ENCODE measurements at regions not wholly inside any gene's neighbourhood (a gene's known extent, or its start where the extent isn't known, plus 50 kb on each side); places are given as distances from the start of the nearest gene placed in this dataset.

DNA sequence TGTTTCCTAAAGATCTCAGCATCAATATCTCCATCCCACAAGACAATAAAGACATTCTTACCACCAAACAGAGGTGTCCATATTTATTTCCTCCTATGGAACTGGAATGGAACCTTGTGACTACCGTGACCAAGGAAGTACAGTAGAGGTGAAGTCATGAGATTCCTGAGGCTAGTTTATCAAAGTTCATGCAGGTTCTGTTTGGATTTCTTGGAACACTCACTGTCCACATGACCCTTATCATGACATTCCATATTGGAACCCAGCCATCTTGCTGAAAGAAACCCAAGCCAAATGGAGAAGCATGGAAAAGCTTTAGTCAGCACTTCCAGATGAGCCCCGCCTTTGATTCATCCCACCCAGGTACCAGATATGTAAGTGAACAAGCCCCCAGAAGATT is 516.0 kb upstream of the POU3F3 start:
- no peaks in the 10 kb centered on the region for H3K36me3 Mint-ChIP-seq (ENCODE audit: unreplicated experiment)

DNA sequence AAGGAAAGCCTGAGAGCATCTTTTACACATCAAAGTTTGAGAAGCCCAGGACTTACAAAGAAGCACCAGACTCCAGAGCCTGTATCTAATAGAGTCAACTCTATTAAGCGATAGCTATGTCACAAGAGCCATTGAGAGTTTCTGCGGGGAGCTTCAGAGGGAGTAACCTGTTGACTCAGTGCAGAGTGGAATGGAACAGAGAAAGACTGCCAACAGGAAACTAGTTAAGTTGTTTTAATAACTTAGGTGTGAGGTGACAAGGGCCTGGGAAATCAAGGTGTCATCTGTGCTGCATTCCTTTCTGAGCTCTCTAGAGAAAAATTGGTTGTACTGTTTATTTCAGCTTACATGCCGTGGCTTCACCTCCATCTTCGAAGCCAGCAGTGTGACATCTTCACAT is 513.8 kb upstream of the POU3F3 start:
- Mint-ChIP-seq H3K4me1 (ENCODE audit: low read depth, unreplicated experiment) (no peaks in the 10 kb centered on the region), H3K4me3 (ENCODE audit: unreplicated experiment) (no peak overlapping the region), H3K36me3 (ENCODE audit: unreplicated experiment) (no peaks in the 10 kb centered on the region), H3K9me3 (ENCODE audit: unreplicated experiment) (no peaks in the 10 kb centered on the region), H3K27me3 (ENCODE audit: unreplicated experiment) (no peaks in the 10 kb centered on the region), H3K27ac (ENCODE audit: unreplicated experiment) (no peak overlapping the region)
- DNase-seq, result no peak
- TF ChIP-seq, protein P1, sequence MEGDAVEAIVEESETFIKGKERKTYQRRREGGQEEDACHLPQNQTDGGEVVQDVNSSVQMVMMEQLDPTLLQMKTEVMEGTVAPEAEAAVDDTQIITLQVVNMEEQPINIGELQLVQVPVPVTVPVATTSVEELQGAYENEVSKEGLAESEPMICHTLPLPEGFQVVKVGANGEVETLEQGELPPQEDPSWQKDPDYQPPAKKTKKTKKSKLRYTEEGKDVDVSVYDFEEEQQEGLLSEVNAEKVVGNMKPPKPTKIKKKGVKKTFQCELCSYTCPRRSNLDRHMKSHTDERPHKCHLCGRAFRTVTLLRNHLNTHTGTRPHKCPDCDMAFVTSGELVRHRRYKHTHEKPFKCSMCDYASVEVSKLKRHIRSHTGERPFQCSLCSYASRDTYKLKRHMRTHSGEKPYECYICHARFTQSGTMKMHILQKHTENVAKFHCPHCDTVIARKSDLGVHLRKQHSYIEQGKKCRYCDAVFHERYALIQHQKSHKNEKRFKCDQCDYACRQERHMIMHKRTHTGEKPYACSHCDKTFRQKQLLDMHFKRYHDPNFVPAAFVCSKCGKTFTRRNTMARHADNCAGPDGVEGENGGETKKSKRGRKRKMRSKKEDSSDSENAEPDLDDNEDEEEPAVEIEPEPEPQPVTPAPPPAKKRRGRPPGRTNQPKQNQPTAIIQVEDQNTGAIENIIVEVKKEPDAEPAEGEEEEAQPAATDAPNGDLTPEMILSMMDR (IDR thresholded peaks at IDR 0.05; ENCODE audit: partially characterized antibody, unreplicated experiment), result no peak

More for the DNA sequence above, 516.0 kb upstream of the POU3F3 start:
- TF ChIP-seq, protein P1 (IDR thresholded peaks at IDR 0.05; ENCODE audit: partially characterized antibody, unreplicated experiment), result no peak
- no peak for DNase-seq
- Mint-ChIP-seq H3K4me3 (ENCODE audit: unreplicated experiment) (no peak overlapping the region), H3K27me3 (ENCODE audit: unreplicated experiment) (no peaks in the 10 kb centered on the region), H3K4me1 (ENCODE audit: low read depth, unreplicated experiment) (no peaks in the 10 kb centered on the region), H3K27ac (ENCODE audit: unreplicated experiment) (no peak overlapping the region), H3K9me3 (ENCODE audit: unreplicated experiment) (no peaks in the 10 kb centered on the region)

DNA sequence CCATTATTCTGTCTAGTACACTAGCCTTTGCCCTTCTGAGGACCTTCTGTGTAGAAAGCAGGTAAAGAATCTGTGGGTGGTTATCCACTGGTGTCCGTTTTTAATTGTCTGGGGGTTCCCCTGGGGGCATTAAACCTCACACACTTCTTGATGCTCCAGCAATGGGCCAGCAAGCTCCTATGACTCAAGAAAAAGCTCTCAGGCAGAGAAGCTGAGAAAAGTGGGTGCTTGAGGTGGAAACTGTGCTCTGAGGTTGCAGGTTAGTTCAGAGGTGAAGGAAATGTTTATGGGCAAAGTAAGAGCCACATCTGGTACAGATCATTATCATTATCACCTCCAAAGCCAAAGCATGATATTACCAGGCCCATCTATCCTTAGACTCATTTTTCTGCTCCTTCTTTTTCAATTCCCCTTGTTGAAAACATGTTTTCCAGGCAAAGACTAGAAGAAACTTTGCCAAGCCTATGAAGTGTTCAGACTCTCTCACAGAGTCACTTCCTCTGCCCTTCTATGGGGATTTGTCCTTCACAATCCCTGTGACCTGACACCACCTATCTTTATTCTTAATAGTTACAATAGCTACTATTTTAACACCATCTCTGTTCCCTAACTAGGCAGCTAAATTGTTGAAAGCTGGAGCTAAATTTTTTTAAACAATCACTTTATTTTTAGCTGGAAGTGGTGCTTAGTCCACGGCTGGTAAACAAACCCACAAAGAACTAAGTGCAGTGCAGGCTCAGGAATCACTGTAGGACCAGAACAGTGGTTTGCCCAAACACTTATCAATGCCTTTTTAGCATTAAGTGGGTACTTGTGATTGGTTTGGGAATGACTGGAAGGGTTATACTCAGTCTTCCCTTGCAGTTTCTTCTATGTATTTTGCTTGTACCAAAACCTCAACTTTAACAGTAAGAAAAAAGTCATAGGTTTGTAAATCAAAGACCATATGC is 512.8 kb upstream of the POU3F3 start:
- no peaks in the 10 kb centered on the region for H3K4me1 Mint-ChIP-seq (ENCODE audit: low read depth, unreplicated experiment)
- H3K27me3 Mint-ChIP-seq (ENCODE audit: unreplicated experiment), result no peaks in the 10 kb centered on the region
- H3K9me3 Mint-ChIP-seq (ENCODE audit: unreplicated experiment), result no peaks in the 10 kb centered on the region

DNA sequence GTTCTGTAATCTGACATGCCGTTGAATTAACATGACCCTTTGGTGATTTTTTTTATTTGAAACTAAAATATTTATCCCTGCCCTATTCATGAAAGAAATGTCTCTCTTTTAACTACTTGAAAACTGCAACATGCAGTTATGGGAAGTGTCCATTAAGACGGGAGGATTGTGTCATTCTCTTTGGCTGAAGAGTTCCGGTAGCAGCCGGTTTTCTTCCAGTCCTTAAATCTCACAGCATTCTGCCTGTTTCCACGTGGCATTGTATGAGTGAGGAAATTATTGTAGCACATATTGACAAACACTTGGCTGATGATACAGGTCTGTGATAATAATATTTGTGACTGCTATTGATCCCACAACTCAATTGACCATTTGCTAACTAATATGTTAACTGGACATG is 509.6 kb upstream of the POU3F3 start:
- Mint-ChIP-seq H3K4me3 (ENCODE audit: unreplicated experiment) (no peak overlapping the region), H3K9me3 (ENCODE audit: unreplicated experiment) (no peaks in the 10 kb centered on the region), H3K4me1 (ENCODE audit: low read depth, unreplicated experiment) (no peaks in the 10 kb centered on the region), H3K27me3 (ENCODE audit: unreplicated experiment) (no peaks in the 10 kb centered on the region), H3K27ac (ENCODE audit: unreplicated experiment) (no peak overlapping the region), H3K36me3 (ENCODE audit: unreplicated experiment) (no peaks in the 10 kb centered on the region)
- TF ChIP-seq, protein P1 (IDR thresholded peaks at IDR 0.05; ENCODE audit: partially characterized antibody, unreplicated experiment), result no peak
- DNase-seq, result no peak

More for the DNA sequence above, 512.8 kb upstream of the POU3F3 start:
- H3K27ac Mint-ChIP-seq (ENCODE audit: unreplicated experiment), result no peak overlapping the region
- H3K36me3 Mint-ChIP-seq (ENCODE audit: unreplicated experiment), result no peaks in the 10 kb centered on the region
- H3K4me3 Mint-ChIP-seq (ENCODE audit: unreplicated experiment), result no peak overlapping the region
- no peak for DNase-seq
- TF ChIP-seq, protein P1 (IDR thresholded peaks at IDR 0.05; ENCODE audit: partially characterized antibody, unreplicated experiment), result no peak

DNA sequence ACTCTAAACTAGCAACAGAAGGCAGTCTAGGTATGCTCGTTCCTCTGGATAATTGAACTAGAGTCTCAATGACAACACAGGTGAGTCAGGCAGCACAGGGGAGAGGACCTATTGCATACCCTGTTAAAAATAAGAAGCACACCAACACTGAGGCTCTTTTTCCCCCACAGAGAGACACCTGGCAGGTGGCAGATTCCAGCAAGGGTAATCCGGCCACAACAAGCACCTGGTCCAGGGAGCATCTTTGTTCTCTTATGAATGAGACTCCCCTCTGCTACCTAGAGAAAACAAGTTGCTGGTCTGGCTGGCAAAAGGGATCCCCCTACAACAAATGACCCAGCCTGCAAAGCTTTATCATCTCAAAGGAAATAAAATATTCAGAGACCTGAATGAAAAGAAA is 508.9 kb upstream of the POU3F3 start:
- no peaks in the 10 kb centered on the region for H3K27me3 Mint-ChIP-seq (ENCODE audit: unreplicated experiment)
- no peak overlapping the region for H3K27ac Mint-ChIP-seq (ENCODE audit: unreplicated experiment)
- TF ChIP-seq, protein P1 (IDR thresholded peaks at IDR 0.05; ENCODE audit: partially characterized antibody, unreplicated experiment), result no peak
- no peaks in the 10 kb centered on the region for H3K36me3 Mint-ChIP-seq (ENCODE audit: unreplicated experiment)
- no peaks in the 10 kb centered on the region for H3K9me3 Mint-ChIP-seq (ENCODE audit: unreplicated experiment)
- no peak overlapping the region for H3K4me3 Mint-ChIP-seq (ENCODE audit: unreplicated experiment)
- H3K4me1 Mint-ChIP-seq (ENCODE audit: low read depth, unreplicated experiment), result no peaks in the 10 kb centered on the region
- no peak for DNase-seq

Measured in glutamatergic neuron (in vitro differentiated cells).